Upper lobe of right lung (tissue), 1 donor: ENCODE measurements at regions not wholly inside any gene's neighbourhood (a gene's known extent, or its start where the extent isn't known, plus 50 kb on each side); places are given as distances from the start of the nearest gene placed in this dataset.

ENCODE experiments used
- ATAC-seq: fragments of 200-7000 bp; cut with Tn5 transposase; one replicate; pipeline ENCODE4 v1.9.1; 2020; ENCODE audit warnings: mild to moderate bottlenecking, moderate library complexity
- DNase-seq: peaks from one replicate; pipeline ENCODE4 v3.0.0-alpha.2; 2020
- H3K27ac ChIP-seq: fragments of 200-600 bp; one replicate; pipeline ENCODE4 v1.8.0; 2022
- H3K27me3 ChIP-seq: fragments of 200-600 bp; one replicate; pipeline ENCODE4 v1.8.0; 2022; ENCODE audit warnings: mild to moderate bottlenecking
- H3K36me3 ChIP-seq: fragments of 200-600 bp; one replicate; pipeline ENCODE4 v1.8.0; 2022
- H3K4me1 ChIP-seq: fragments of 200-600 bp; one replicate; pipeline ENCODE4 v1.8.0; 2022
- H3K4me3 ChIP-seq: fragments of 200-600 bp; one replicate; pipeline ENCODE4 v1.8.0; 2022; ENCODE audit warnings: mild to moderate bottlenecking
- H3K9me3 ChIP-seq: fragments of 200-600 bp; one replicate; pipeline ENCODE4 v1.8.0; 2022
- CTCF ChIP-seq: fragments of 200-600 bp; IDR thresholded peaks from one replicate; pipeline ENCODE4 v1.8.0; 2022; ENCODE audit warnings: antibody characterized with exemption
- intact Hi-C: fragments of 100-400 bp; cut with DNase I; formaldehyde crosslinking; loops from one replicate; pipeline ENCODE4 v1.11.0; 2022
- donor health status: DM: no; HTN: yes; CAD: no; lungs with severe emphysema.

- Histone ChIP-seq H3K9me3 (no peaks in the 10 kb centered on the region), H3K27me3 (no peaks in the 10 kb centered on the region), H3K36me3 (no peaks in the 10 kb centered on the region), H3K4me1 (no peaks in the 10 kb centered on the region), H3K4me3 (no peak overlapping the region), H3K27ac (no peak overlapping the region)
- DNase-seq (no peak), ATAC-seq (no peak)
- no peak for TF ChIP-seq CTCF
- intact Hi-C loops, result no loop called here
These were observed 392.5 kb upstream of the SALL3 start for GRCh38 chr18:78587096-78587495.

GRCh38 chr18:78587626-78588600 is 391.7 kb upstream of the SALL3 start:
- intact Hi-C loops, result no loop called here
- Histone ChIP-seq H3K27ac (no peak overlapping the region), H3K9me3 (no peaks in the 10 kb centered on the region), H3K36me3 (no peaks in the 10 kb centered on the region), H3K4me3 (no peak overlapping the region), H3K27me3 (no peaks in the 10 kb centered on the region), H3K4me1 (no peaks in the 10 kb centered on the region)
- no peak for TF ChIP-seq CTCF
- no peak for DNase-seq
- ATAC-seq, result no peak

- Histone ChIP-seq H3K4me1 (no peaks in the 10 kb centered on the region), H3K4me3 (no peak overlapping the region), H3K9me3 (no peaks in the 10 kb centered on the region), H3K27ac (no peak overlapping the region), H3K36me3 (no peaks in the 10 kb centered on the region), H3K27me3 (no peaks in the 10 kb centered on the region)
- intact Hi-C loops, result no loop called here
- DNase-seq, result no peak
- no peak for TF ChIP-seq CTCF
- no peak for ATAC-seq
These were observed 389.6 kb upstream of the SALL3 start for GRCh38 chr18:78589916-78590437.

GRCh38 chr18:78595453-78595852 is 384.2 kb upstream of the SALL3 start:
- Histone ChIP-seq H3K4me3 (no peak overlapping the region), H3K27me3 (no peaks in the 10 kb centered on the region), H3K36me3 (no peaks in the 10 kb centered on the region), H3K4me1 (no peaks in the 10 kb centered on the region), H3K9me3 (no peaks in the 10 kb centered on the region), H3K27ac (no peak overlapping the region)
- no peak for TF ChIP-seq CTCF
- DNase-seq (no peak), ATAC-seq (no peak)
- intact Hi-C loops, result no loop called here

GRCh38 chr18:78595924-78596573 is 383.6 kb upstream of the SALL3 start:
- no peak for TF ChIP-seq CTCF

More at GRCh38 chr18:78595924-78596573, 383.6 kb upstream of the SALL3 start:
- Histone ChIP-seq H3K4me1 (no peaks in the 10 kb centered on the region), H3K4me3 (no peak overlapping the region), H3K36me3 (no peaks in the 10 kb centered on the region), H3K27ac (no peak overlapping the region), H3K27me3 (no peaks in the 10 kb centered on the region), H3K9me3 (no peaks in the 10 kb centered on the region)
- no peak for DNase-seq
- no peak for ATAC-seq
- intact Hi-C loops, result no loop called here
